Sigmoid colon (tissue), 4 donors: ENCODE measurements at regions not wholly inside any gene's neighbourhood (a gene's known extent, or its start where the extent isn't known, plus 50 kb on each side); places are given as distances from the start of the nearest gene placed in this dataset.

ENCODE experiments used
- EP300 ChIP-seq, 4 donors: sonication (generic); formaldehyde crosslinking; IDR thresholded peaks; one replicate each; pipeline ENCODE4 v1.6.1; 2017; ENCODE audit warnings: antibody characterized with exemption in 4 of 4
- TF ChIP-seq, protein P1 (sequence below), 4 experiments: fragments of 450-650 bp in 3 of 4; fragments of 200-600 bp in 1 of 4; IDR thresholded peaks; one replicate each; pipeline ENCODE4 v1.5.1; 2016 to 2019; ENCODE audit warnings: antibody characterized with exemption in 4 of 4, mild to moderate bottlenecking in 3 of 4, moderate library complexity in 2 of 4

DNA sequence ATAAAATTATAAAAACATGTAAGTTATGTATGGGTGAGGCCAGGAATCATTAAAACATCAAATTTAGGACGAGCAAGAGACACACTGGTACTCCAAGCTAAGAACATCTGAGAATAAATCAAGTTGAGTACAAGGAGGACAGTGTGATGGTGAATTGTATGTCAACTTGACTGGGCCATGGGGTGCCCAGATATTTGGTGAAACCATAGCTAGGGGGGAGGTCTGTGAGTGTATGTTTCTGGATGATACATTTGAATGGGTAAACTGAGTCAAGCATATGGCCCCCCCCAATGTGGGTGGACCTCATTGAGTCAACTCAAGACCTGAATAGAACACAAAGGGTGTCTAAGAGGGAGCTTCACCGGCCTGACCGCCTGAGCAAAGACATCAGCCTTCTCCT is 115.3 kb upstream of the BCOR start:
- no peak for TF ChIP-seq EP300 (IDR thresholded peaks at IDR 0.05)
- TF ChIP-seq, protein P1, sequence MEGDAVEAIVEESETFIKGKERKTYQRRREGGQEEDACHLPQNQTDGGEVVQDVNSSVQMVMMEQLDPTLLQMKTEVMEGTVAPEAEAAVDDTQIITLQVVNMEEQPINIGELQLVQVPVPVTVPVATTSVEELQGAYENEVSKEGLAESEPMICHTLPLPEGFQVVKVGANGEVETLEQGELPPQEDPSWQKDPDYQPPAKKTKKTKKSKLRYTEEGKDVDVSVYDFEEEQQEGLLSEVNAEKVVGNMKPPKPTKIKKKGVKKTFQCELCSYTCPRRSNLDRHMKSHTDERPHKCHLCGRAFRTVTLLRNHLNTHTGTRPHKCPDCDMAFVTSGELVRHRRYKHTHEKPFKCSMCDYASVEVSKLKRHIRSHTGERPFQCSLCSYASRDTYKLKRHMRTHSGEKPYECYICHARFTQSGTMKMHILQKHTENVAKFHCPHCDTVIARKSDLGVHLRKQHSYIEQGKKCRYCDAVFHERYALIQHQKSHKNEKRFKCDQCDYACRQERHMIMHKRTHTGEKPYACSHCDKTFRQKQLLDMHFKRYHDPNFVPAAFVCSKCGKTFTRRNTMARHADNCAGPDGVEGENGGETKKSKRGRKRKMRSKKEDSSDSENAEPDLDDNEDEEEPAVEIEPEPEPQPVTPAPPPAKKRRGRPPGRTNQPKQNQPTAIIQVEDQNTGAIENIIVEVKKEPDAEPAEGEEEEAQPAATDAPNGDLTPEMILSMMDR (IDR thresholded peaks at IDR 0.05): no peak
